Left ventricle myocardium inferior (tissue), 1 donor: ENCODE measurements at regions not wholly inside any gene's neighbourhood (a gene's known extent, or its start where the extent isn't known, plus 50 kb on each side); places are given as distances from the start of the nearest gene placed in this dataset.

ENCODE experiments used
- DNase-seq: peaks from one replicate; pipeline ENCODE4 v3.0.0-alpha.2; 2020
- H3K27ac ChIP-seq: fragments of 200-600 bp; replicated peaks from 2 replicates; pipeline ENCODE4 v1.8.0; 2021
- H3K27me3 ChIP-seq: fragments of 200-600 bp; 2 replicates; pipeline ENCODE4 v1.8.0; 2021; ENCODE audit warnings: low read depth
- H3K36me3 ChIP-seq: fragments of 200-600 bp; 2 replicates; pipeline ENCODE4 v1.8.0; 2021
- H3K4me1 ChIP-seq: fragments of 200-600 bp; 2 replicates; pipeline ENCODE4 v1.8.0; 2021
- H3K4me3 ChIP-seq: fragments of 200-600 bp; 2 replicates; pipeline ENCODE4 v1.8.0; 2021; ENCODE audit warnings: mild to moderate bottlenecking, moderate library complexity
- H3K9me3 ChIP-seq: fragments of 200-600 bp; replicated peaks from 2 replicates; pipeline ENCODE4 v1.8.0; 2021
- CTCF ChIP-seq: fragments of 200-600 bp; IDR thresholded peaks from 2 replicates; pipeline ENCODE4 v1.8.0; 2021; ENCODE audit warnings: antibody characterized with exemption, mild to moderate bottlenecking, borderline replicate concordance
- intact Hi-C: fragments of 100-400 bp; cut with micrococcal nuclease; formaldehyde crosslinking; loops from one replicate; pipeline ENCODE4 v1.11.0; 2022
- donor health status: DM: no; HTN: yes; CAD: no; lungs with severe emphysema.

GRCh38 chr5:86532429-86532828 is 85.3 kb upstream of the COX7C start:
- H3K27ac ChIP-seq: no peak overlapping the region
- no peak overlapping the region for H3K4me3 ChIP-seq
- TF ChIP-seq CTCF: no peak
- intact Hi-C loops: no loop called here
- H3K36me3 ChIP-seq: no peaks in the 10 kb centered on the region
- no peaks in the 10 kb centered on the region for H3K4me1 ChIP-seq
- no peaks in the 10 kb centered on the region for H3K9me3 ChIP-seq
- no peaks in the 10 kb centered on the region for H3K27me3 ChIP-seq
- no peak for DNase-seq

- intact Hi-C loops: no loop called here
- DNase-seq: no peak
- Histone ChIP-seq H3K4me3 (no peak overlapping the region), H3K27me3 (no peaks in the 10 kb centered on the region), H3K9me3 (no peaks in the 10 kb centered on the region), H3K36me3 (no peaks in the 10 kb centered on the region), H3K27ac (no peak overlapping the region), H3K4me1 (no peaks in the 10 kb centered on the region)
- TF ChIP-seq CTCF: no peak
Observed at GRCh38 chr5:86536396-86536795, 81.3 kb upstream of the COX7C start.

DNA sequence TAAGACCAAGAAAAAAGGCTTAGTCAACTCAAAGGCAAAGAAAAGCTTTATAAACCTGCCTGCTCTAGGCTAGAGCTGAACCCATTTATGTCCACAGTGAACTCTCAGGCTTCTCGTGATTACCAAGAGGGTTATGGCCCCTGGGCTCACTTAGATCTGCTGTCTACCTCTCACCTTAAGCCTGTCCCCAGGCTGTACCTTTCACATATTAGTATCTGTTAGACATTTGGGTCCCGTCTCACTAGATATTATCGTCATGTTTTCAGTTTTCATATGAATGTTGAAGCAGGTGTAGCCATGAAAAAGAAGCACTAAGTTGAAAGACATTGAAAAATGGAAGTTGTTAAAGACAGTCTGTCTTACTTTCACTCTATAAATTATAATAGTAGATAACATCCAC is 75.2 kb upstream of the COX7C start:
- no peaks in the 10 kb centered on the region for H3K4me1 ChIP-seq
- intact Hi-C loops: no loop called here

DNA sequence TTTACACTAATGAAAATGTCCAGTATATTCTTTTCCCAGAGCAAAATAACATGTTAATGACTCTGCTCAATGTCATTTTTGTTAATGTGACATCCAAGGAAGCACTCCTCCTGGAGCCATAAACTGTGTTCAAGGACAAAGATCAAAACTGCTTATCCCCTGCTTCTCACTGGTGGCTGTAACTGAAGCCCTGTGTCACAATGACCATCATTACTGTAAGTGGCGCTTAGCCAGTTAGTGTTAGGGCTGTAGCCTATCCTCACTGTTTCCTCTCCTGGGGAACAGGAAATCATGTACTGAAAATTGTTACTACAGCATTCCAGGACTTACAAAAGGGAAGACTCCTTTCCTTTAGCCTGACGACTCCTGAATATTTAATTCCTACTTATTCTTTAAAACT is 71.7 kb upstream of the COX7C start:
- intact Hi-C loops: no loop called here
- no peak overlapping the region for H3K27ac ChIP-seq
- no peaks in the 10 kb centered on the region for H3K4me1 ChIP-seq
- H3K27me3 ChIP-seq: no peaks in the 10 kb centered on the region
- no peak for TF ChIP-seq CTCF
- H3K9me3 ChIP-seq: no peaks in the 10 kb centered on the region
- no peaks in the 10 kb centered on the region for H3K36me3 ChIP-seq
- DNase-seq: no peak
- no peak overlapping the region for H3K4me3 ChIP-seq

More for the DNA sequence above, 75.2 kb upstream of the COX7C start:
- no peak for TF ChIP-seq CTCF
- Histone ChIP-seq H3K27ac (no peak overlapping the region), H3K27me3 (no peaks in the 10 kb centered on the region), H3K4me3 (no peak overlapping the region), H3K9me3 (no peaks in the 10 kb centered on the region), H3K36me3 (no peaks in the 10 kb centered on the region)
- DNase-seq: no peak

- Histone ChIP-seq H3K27ac (no peak overlapping the region), H3K9me3 (no peaks in the 10 kb centered on the region), H3K36me3 (no peaks in the 10 kb centered on the region), H3K4me1 (no peaks in the 10 kb centered on the region), H3K27me3 (no peaks in the 10 kb centered on the region), H3K4me3 (no peak overlapping the region)
- TF ChIP-seq CTCF: no peak
- no peak for DNase-seq
- intact Hi-C loops: no loop called here
Observed at GRCh38 chr5:86546582-86546981, 71.2 kb upstream of the COX7C start.

GRCh38 chr5:86554638-86555037 is 63.1 kb upstream of the COX7C start:
- no peaks in the 10 kb centered on the region for H3K27me3 ChIP-seq
- no peaks in the 10 kb centered on the region for H3K4me1 ChIP-seq
- no peak for TF ChIP-seq CTCF
- no peaks in the 10 kb centered on the region for H3K36me3 ChIP-seq
- intact Hi-C loops: no loop called here
- no peak overlapping the region for H3K4me3 ChIP-seq
- no peak overlapping the region for H3K27ac ChIP-seq
- no peak for DNase-seq
- H3K9me3 ChIP-seq: peaks cover 21% of the 10 kb centered on the region
